SK-N-SH treated with all-trans-retinoic acid at 6 μM for 48 hours (cell line): ENCODE measurements at regions not wholly inside any gene's neighbourhood (a gene's known extent, or its start where the extent isn't known, plus 50 kb on each side); places are given as distances from the start of the nearest gene placed in this dataset.

Experiments
- PPARA ChIP-seq: fragments of 250-450 bp; sonication (Bioruptor Pico); IDR thresholded peaks from 2 replicates; pipeline ENCODE4 v1.5.0; 2020; ENCODE audit warnings: mild to moderate bottlenecking, borderline replicate concordance
- RARB ChIP-seq: fragments of 250-450 bp; sonication (Bioruptor Pico); IDR thresholded peaks from 2 replicates; pipeline ENCODE4 v1.8.0; 2021; ENCODE audit warnings: mild to moderate bottlenecking, moderate library complexity
- TOX ChIP-seq: fragments of 250-450 bp; sonication (Bioruptor Pico); IDR thresholded peaks from 2 replicates; pipeline ENCODE4 v1.8.0; 2021; ENCODE audit warnings: mild to moderate bottlenecking, moderate library complexity, borderline replicate concordance
- ZFP3 ChIP-seq: fragments of 250-450 bp; sonication (Bioruptor Pico); IDR thresholded peaks from 2 replicates; pipeline ENCODE4 v1.5.0; 2020; ENCODE audit warnings: mild to moderate bottlenecking, moderate library complexity
- ZNF8 ChIP-seq: fragments of 450-650 bp; formaldehyde crosslinking; IDR thresholded peaks from 2 replicates; pipeline ENCODE4 v1.5.0; 2020; ENCODE audit warnings: mild to moderate bottlenecking, moderate library complexity
- TF ChIP-seq, protein P1 (sequence below): fragments of 250-450 bp; sonication (Bioruptor Pico); IDR thresholded peaks from 2 replicates; pipeline ENCODE4 v1.8.0; 2020; ENCODE audit warnings: mild to moderate bottlenecking, moderate library complexity, borderline replicate concordance

DNA sequence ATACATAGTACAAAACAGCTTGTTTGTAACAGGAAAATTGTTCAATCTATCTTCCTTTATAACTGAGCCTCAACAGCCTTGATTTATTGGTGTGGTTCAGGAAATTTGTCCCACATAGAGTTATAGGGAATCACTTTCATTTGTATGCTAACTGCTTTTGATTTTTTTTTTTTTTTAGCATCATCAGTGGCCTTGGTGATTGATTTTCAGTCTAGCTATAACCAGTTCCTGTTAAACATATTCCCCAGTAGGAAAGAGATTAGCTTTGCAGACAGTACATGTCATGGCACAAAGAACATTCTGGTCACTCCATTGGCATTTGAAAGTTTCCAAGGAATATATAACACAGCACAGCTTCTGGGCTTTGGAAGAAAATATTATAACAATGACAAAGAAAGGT is 337.3 kb upstream of the TMPO start:
- TF ChIP-seq, protein P1, sequence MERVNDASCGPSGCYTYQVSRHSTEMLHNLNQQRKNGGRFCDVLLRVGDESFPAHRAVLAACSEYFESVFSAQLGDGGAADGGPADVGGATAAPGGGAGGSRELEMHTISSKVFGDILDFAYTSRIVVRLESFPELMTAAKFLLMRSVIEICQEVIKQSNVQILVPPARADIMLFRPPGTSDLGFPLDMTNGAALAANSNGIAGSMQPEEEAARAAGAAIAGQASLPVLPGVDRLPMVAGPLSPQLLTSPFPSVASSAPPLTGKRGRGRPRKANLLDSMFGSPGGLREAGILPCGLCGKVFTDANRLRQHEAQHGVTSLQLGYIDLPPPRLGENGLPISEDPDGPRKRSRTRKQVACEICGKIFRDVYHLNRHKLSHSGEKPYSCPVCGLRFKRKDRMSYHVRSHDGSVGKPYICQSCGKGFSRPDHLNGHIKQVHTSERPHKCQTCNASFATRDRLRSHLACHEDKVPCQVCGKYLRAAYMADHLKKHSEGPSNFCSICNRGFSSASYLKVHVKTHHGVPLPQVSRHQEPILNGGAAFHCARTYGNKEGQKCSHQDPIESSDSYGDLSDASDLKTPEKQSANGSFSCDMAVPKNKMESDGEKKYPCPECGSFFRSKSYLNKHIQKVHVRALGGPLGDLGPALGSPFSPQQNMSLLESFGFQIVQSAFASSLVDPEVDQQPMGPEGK (CRISPR knock-in tag): no peak
- TF ChIP-seq PPARA (CRISPR knock-in tag) (no peak), ZFP3 (CRISPR knock-in tag) (no peak), ZNF8 (CRISPR knock-in tag) (no peak), TOX (CRISPR knock-in tag) (no peak), RARB (no peak)
